ENCODE measurements at regions not wholly inside any gene's neighbourhood (a gene's known extent, or its start where the extent isn't known, plus 50 kb on each side); places are given as distances from the start of the nearest gene placed in this dataset.

GRCh38 chr19:31559494-31559893, 210.3 kb upstream of the TSHZ3 start:
- TF ChIP-seq TAF1 (IDR thresholded peaks at IDR 0.05; ENCODE audit: low read depth, low read length), result no peak
- TF ChIP-seq POLR2AphosphoS5 (IDR thresholded peaks at IDR 0.05; ENCODE audit: low read depth, low read length), result no peak
- no peak for TF ChIP-seq POLR2A (IDR thresholded peaks at IDR 0.05; ENCODE audit: low read depth, low read length)
- TF ChIP-seq POU2F2 (IDR thresholded peaks at IDR 0.05; ENCODE audit: low read depth, low read length), result no peak
